Parathyroid adenoma (tissue), 2 donors: ENCODE measurements at regions not wholly inside any gene's neighbourhood (a gene's known extent, or its start where the extent isn't known, plus 50 kb on each side); places are given as distances from the start of the nearest gene placed in this dataset.

Source experiments
- H2AFZ ChIP-seq: fragments of 300-600 bp; sonication (generic); one replicate; pipeline ENCODE4 v1.7.0; 2017; ENCODE audit warnings: antibody characterized with exemption, mild to moderate bottlenecking
- H3K27ac ChIP-seq: fragments of 300-600 bp; sonication (generic); one replicate; pipeline ENCODE4 v1.7.0; 2017
- H3K27me3 ChIP-seq: fragments of 300-600 bp; sonication (generic); one replicate; pipeline ENCODE4 v1.7.0; 2017; ENCODE audit warnings: low read length; ENCODE audit not compliant: control insufficient read depth, insufficient read depth
- H3K36me3 ChIP-seq: fragments of 300-600 bp; sonication (generic); one replicate; pipeline ENCODE4 v1.7.0; 2017; ENCODE audit warnings: low read length; ENCODE audit not compliant: control insufficient read depth, insufficient read depth
- H3K4me1 ChIP-seq: fragments of 300-600 bp; sonication (generic); one replicate; pipeline ENCODE4 v1.7.0; 2017; ENCODE audit warnings: control low read depth
- H3K4me2 ChIP-seq: fragments of 300-600 bp; sonication (generic); one replicate; pipeline ENCODE4 v1.7.0; 2017; ENCODE audit warnings: low read length
- H3K4me3 ChIP-seq: fragments of 300-600 bp; sonication (generic); one replicate; pipeline ENCODE4 v1.7.0; 2017; ENCODE audit warnings: low read depth, low read length
- H3K79me2 ChIP-seq: fragments of 300-600 bp; sonication (generic); one replicate; pipeline ENCODE4 v1.7.0; 2017; ENCODE audit warnings: control low read depth
- H3K9ac ChIP-seq: fragments of 300-600 bp; sonication (generic); one replicate; pipeline ENCODE4 v1.7.0; 2017; ENCODE audit warnings: mild to moderate bottlenecking
- H3K9me3 ChIP-seq: fragments of 300-600 bp; sonication (generic); one replicate; pipeline ENCODE4 v1.7.0; 2017; ENCODE audit warnings: low read length; ENCODE audit not compliant: control insufficient read depth
- TF ChIP-seq, protein P1 (sequence below): fragments of 300-600 bp; sonication (generic); IDR thresholded peaks from one replicate; pipeline ENCODE4 v1.7.0; 2017; ENCODE audit warnings: antibody characterized with exemption, mild to moderate bottlenecking
- donor health status: primary hyperparathyroidism.

DNA sequence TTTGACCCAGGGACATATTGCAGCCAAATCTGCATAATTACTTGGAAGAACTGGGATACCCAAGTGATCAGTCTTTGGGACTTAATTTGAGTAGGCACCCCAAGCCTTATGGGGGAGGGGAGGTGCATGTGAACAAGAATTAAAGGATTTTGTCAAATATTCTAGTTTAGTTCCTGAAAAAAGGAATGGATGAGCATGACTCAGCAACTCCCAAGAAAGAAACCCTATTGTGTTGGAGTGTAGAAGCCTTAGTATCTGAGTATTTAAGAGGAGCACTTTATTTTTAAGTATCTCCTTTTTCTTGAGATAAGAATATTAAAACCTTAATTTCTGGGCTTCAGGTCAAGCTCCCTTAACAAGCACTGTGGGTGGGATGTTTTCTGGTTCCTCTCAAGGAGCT lies 222.4 kb downstream of the CD47 start:
- H3K4me2 ChIP-seq, result no peak overlapping the region
- no peak overlapping the region for H3K4me3 ChIP-seq
- H3K79me2 ChIP-seq, result no peaks in the 10 kb centered on the region
- no peaks in the 10 kb centered on the region for H3K4me1 ChIP-seq
- H2AFZ ChIP-seq, result no peak overlapping the region
- H3K27ac ChIP-seq, result no peak overlapping the region
- TF ChIP-seq, protein P1, sequence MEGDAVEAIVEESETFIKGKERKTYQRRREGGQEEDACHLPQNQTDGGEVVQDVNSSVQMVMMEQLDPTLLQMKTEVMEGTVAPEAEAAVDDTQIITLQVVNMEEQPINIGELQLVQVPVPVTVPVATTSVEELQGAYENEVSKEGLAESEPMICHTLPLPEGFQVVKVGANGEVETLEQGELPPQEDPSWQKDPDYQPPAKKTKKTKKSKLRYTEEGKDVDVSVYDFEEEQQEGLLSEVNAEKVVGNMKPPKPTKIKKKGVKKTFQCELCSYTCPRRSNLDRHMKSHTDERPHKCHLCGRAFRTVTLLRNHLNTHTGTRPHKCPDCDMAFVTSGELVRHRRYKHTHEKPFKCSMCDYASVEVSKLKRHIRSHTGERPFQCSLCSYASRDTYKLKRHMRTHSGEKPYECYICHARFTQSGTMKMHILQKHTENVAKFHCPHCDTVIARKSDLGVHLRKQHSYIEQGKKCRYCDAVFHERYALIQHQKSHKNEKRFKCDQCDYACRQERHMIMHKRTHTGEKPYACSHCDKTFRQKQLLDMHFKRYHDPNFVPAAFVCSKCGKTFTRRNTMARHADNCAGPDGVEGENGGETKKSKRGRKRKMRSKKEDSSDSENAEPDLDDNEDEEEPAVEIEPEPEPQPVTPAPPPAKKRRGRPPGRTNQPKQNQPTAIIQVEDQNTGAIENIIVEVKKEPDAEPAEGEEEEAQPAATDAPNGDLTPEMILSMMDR, result no peak
- H3K36me3 ChIP-seq, result no peaks in the 10 kb centered on the region
- H3K27me3 ChIP-seq, result no peaks in the 10 kb centered on the region
- no peak overlapping the region for H3K9ac ChIP-seq
- no peaks in the 10 kb centered on the region for H3K9me3 ChIP-seq

DNA sequence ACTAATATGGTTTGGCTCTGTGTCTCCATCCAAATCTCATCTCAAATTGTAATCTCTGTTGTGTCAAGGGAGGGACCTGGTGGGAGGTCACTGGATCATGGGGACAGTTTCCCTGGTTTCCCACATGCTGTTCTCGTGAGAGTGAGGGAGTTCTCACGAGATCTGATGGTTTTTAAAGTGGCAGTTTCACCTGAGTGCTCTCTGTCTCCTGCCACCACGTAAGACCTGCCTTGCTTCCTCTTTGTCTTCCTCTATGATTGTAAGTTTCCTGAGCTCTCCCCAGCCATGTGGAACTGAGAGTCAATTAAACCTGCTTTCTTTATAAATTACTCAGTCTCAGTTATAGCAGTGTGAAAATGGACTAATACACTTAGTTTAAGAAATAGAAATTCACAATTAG lies 228.9 kb downstream of the CD47 start:
- H2AFZ ChIP-seq, result no peak overlapping the region
- H3K4me1 ChIP-seq, result no peaks in the 10 kb centered on the region
- H3K36me3 ChIP-seq, result no peaks in the 10 kb centered on the region
- H3K79me2 ChIP-seq, result no peaks in the 10 kb centered on the region
- H3K4me2 ChIP-seq, result no peak overlapping the region
- TF ChIP-seq, protein P1, result no peak
- no peaks in the 10 kb centered on the region for H3K9me3 ChIP-seq
- no peaks in the 10 kb centered on the region for H3K27me3 ChIP-seq
- H3K9ac ChIP-seq, result no peak overlapping the region
- no peak overlapping the region for H3K4me3 ChIP-seq
- no peak overlapping the region for H3K27ac ChIP-seq

DNA sequence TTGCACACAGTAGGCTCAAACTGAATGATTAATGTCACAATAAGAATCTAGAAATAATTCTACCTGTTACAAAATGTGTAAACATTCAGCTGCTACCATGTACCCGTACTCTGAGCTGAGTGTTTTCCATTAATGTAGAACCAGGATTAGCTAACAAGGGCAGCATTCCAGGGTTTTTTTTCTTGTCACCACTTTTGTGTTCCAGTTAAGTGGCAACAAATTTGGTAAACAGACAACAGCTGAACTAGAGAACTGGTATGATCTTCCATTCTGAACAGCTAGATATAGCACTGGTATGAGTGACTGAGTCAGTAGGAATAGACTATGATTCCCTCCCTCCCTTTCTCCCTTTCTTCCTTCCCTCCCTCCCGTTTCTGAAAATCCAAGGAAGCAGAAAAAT lies 229.4 kb downstream of the CD47 start:
- Histone ChIP-seq H3K79me2 (no peaks in the 10 kb centered on the region), H3K9ac (no peak overlapping the region), H3K27me3 (no peaks in the 10 kb centered on the region), H3K4me2 (no peak overlapping the region), H3K27ac (no peak overlapping the region), H3K4me3 (no peak overlapping the region), H3K36me3 (no peaks in the 10 kb centered on the region), H3K4me1 (no peaks in the 10 kb centered on the region), H3K9me3 (no peaks in the 10 kb centered on the region), H2AFZ (no peak overlapping the region)
- TF ChIP-seq, protein P1, result no peak
